ENCODE measurements at regions not wholly inside any gene's neighbourhood (a gene's known extent, or its start where the extent isn't known, plus 50 kb on each side); places are given as distances from the start of the nearest gene placed in this dataset.

GRCh38 chr2:134087371-134087921 is 166.4 kb upstream of the MGAT5 start:
- no peak for DNase-seq

GRCh38 chr2:134089454-134089853 is 164.4 kb upstream of the MGAT5 start:
- no peak for DNase-seq

- no peak for DNase-seq
Measured at GRCh38 chr2:134097740-134098139, 156.1 kb upstream of the MGAT5 start.

GRCh38 chr2:134098321-134098720 is 155.6 kb upstream of the MGAT5 start:
- DNase-seq, result no peak

GRCh38 chr2:134099273-134099672 is 154.6 kb upstream of the MGAT5 start:
- DNase-seq, result no peak

GRCh38 chr2:134103196-134103595 is 150.7 kb upstream of the MGAT5 start:
- no peak for DNase-seq

GRCh38 chr2:134104754-134105153 is 149.1 kb upstream of the MGAT5 start:
- DNase-seq, result no peak

- no peak for DNase-seq
Measured at GRCh38 chr2:134107402-134107801, 146.5 kb upstream of the MGAT5 start.

GRCh38 chr2:134108113-134108512 is 145.8 kb upstream of the MGAT5 start:
- no peak for DNase-seq

- no peak for DNase-seq
Measured at GRCh38 chr2:134109246-134109645, 144.6 kb upstream of the MGAT5 start.

- no peak for DNase-seq
Measured at GRCh38 chr2:134109725-134110124, 144.1 kb upstream of the MGAT5 start.

GRCh38 chr2:134110532-134110931 is 143.3 kb upstream of the MGAT5 start:
- DNase-seq, result no peak

- no peak for DNase-seq
Measured at GRCh38 chr2:134117676-134118075, 136.2 kb upstream of the MGAT5 start.

GRCh38 chr2:134118279-134119116 is 135.4 kb upstream of the MGAT5 start:
- peak; percentile 74 for DNase-seq

GRCh38 chr2:134119117-134119712 is 134.7 kb upstream of the MGAT5 start:
- DNase-seq, result peak; percentile 18

- peak; percentile 97 for DNase-seq
Measured at GRCh38 chr2:134119713-134120405, 134.0 kb upstream of the MGAT5 start.

GRCh38 chr2:134120406-134120732 is 133.5 kb upstream of the MGAT5 start:
- no peak for DNase-seq

- DNase-seq, result peak; percentile 89
Measured at GRCh38 chr2:134120733-134121630, 132.9 kb upstream of the MGAT5 start.

- DNase-seq, result no peak
Measured at GRCh38 chr2:134122610-134123009, 131.3 kb upstream of the MGAT5 start.

- DNase-seq, result no peak
Measured at GRCh38 chr2:134123332-134123731, 130.5 kb upstream of the MGAT5 start.

GRCh38 chr2:134124047-134124753 is 129.7 kb upstream of the MGAT5 start:
- no peak for DNase-seq

GRCh38 chr2:134127496-134127895 is 126.4 kb upstream of the MGAT5 start:
- no peak for DNase-seq
